Smooth muscle cell (in vitro differentiated cells): ENCODE measurements at regions not wholly inside any gene's neighbourhood (a gene's known extent, or its start where the extent isn't known, plus 50 kb on each side); places are given as distances from the start of the nearest gene placed in this dataset.

Source experiments
- DNase-seq: peaks from one replicate; lab custom pipeline; 2025; ENCODE audit not compliant: unreplicated experiment; lab: John Stamatoyannopoulos, UW
- H2AFZ ChIP-seq: fragments of 200-600 bp; sonication (generic); 2 replicates; pipeline ENCODE4 v1.6.0; 2016; ENCODE audit warnings: antibody characterized with exemption, low read depth, mild to moderate bottlenecking
- H3F3A ChIP-seq: fragments of 200-600 bp; sonication (generic); 2 replicates; pipeline ENCODE4 v1.6.0; 2017; ENCODE audit warnings: antibody characterized with exemption, low read depth
- H3K27ac ChIP-seq: fragments of 200-600 bp; sonication (generic); 2 replicates; pipeline ENCODE4 v1.5.1; 2016; ENCODE audit warnings: low read depth, mild to moderate bottlenecking
- H3K27me3 ChIP-seq: fragments of 200-600 bp; sonication (generic); 2 replicates; pipeline ENCODE4 v1.6.1; 2016; ENCODE audit warnings: low read depth, mild to moderate bottlenecking
- H3K36me3 ChIP-seq: fragments of 200-600 bp; sonication (generic); 2 replicates; pipeline ENCODE4 v1.5.1; 2016; ENCODE audit warnings: low read depth
- H3K4me1 ChIP-seq: fragments of 200-600 bp; sonication (generic); 2 replicates; pipeline ENCODE4 v1.5.1; 2016; ENCODE audit warnings: low read depth
- H3K4me2 ChIP-seq: fragments of 200-600 bp; sonication (generic); 2 replicates; pipeline ENCODE4 v1.6.0; 2016; ENCODE audit warnings: mild to moderate bottlenecking
- H3K4me3 ChIP-seq: fragments of 200-600 bp; sonication (generic); 2 replicates; pipeline ENCODE4 v1.5.1; 2016; ENCODE audit warnings: mild to moderate bottlenecking
- H3K79me2 ChIP-seq: fragments of 200-600 bp; sonication (generic); 2 replicates; pipeline ENCODE4 v1.6.0; 2016; ENCODE audit warnings: low read depth, mild to moderate bottlenecking
- H3K9ac ChIP-seq: fragments of 200-600 bp; sonication (generic); 2 replicates; pipeline ENCODE4 v1.6.0; 2016; ENCODE audit warnings: low read depth
- H3K9me3 ChIP-seq: fragments of 200-600 bp; sonication (generic); replicated peaks from 2 replicates; pipeline ENCODE4 v1.5.1; 2016; ENCODE audit warnings: low read depth
- H4K20me1 ChIP-seq: fragments of 200-600 bp; sonication (generic); 2 replicates; pipeline ENCODE4 v1.6.0; 2016; ENCODE audit warnings: low read depth
- WGBS: methylation state at CpG from one replicate; pipeline ENCODE4 v1.1.7; 2016; ENCODE audit warnings: low lambda C conversion rate; 5-methylcytosine and 5-hydroxymethylcytosine counted together
- TF ChIP-seq, protein P1 (sequence below): fragments of 200-600 bp; sonication (generic); IDR thresholded peaks from 2 replicates; pipeline ENCODE4 v1.5.1; 2017; ENCODE audit warnings: borderline replicate concordance, mild to moderate bottlenecking, antibody characterized with exemption; ENCODE audit not compliant: insufficient read depth, poor library complexity, severe bottlenecking

- no peak for DNase-seq
- TF ChIP-seq, protein P1, sequence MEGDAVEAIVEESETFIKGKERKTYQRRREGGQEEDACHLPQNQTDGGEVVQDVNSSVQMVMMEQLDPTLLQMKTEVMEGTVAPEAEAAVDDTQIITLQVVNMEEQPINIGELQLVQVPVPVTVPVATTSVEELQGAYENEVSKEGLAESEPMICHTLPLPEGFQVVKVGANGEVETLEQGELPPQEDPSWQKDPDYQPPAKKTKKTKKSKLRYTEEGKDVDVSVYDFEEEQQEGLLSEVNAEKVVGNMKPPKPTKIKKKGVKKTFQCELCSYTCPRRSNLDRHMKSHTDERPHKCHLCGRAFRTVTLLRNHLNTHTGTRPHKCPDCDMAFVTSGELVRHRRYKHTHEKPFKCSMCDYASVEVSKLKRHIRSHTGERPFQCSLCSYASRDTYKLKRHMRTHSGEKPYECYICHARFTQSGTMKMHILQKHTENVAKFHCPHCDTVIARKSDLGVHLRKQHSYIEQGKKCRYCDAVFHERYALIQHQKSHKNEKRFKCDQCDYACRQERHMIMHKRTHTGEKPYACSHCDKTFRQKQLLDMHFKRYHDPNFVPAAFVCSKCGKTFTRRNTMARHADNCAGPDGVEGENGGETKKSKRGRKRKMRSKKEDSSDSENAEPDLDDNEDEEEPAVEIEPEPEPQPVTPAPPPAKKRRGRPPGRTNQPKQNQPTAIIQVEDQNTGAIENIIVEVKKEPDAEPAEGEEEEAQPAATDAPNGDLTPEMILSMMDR: no peak
- no peaks in the 10 kb centered on the region for H4K20me1 ChIP-seq
- no peaks in the 10 kb centered on the region for H3F3A ChIP-seq
- no peak overlapping the region for H3K27ac ChIP-seq
- no peaks in the 10 kb centered on the region for H3K9me3 ChIP-seq
- H3K36me3 ChIP-seq: no peaks in the 10 kb centered on the region
- no peaks in the 10 kb centered on the region for H3K4me1 ChIP-seq
- no peak overlapping the region for H2AFZ ChIP-seq
- no peak overlapping the region for H3K9ac ChIP-seq
- no peak overlapping the region for H3K4me3 ChIP-seq
- H3K4me2 ChIP-seq: no peak overlapping the region
- no peaks in the 10 kb centered on the region for H3K79me2 ChIP-seq
- WGBS: 98% methylated on average over 2 of the region's 2 CpGs
- H3K27me3 ChIP-seq: no peaks in the 10 kb centered on the region
These were observed 1680.8 kb upstream of the AGA start for GRCh38 chr4:179123084-179123483.

DNA sequence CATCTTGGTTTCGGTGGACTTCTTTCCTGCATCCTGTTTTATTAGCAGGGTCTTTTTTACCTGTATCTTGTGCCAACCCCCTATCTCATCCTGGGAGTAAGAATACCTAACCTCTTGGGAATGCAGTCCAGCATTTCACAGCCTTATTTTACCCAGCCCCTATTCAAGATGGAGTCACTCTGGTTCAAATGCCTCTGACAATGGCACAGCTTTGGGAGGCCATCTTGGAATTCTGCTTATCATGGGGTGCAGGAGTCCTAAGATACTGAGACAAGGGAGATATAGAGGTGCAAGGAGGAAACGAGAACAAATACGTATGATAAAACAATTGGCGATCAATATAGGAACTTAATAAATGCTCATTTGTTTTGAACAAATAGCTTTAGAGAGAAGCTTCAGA lies 1682.2 kb upstream of the AGA start:
- Histone ChIP-seq H3K27ac (no peak overlapping the region), H3K4me1 (no peaks in the 10 kb centered on the region), H2AFZ (no peak overlapping the region), H3K9me3 (no peaks in the 10 kb centered on the region), H3F3A (no peaks in the 10 kb centered on the region), H3K4me3 (no peak overlapping the region), H3K27me3 (no peaks in the 10 kb centered on the region), H4K20me1 (no peaks in the 10 kb centered on the region), H3K9ac (no peak overlapping the region), H3K4me2 (no peak overlapping the region), H3K79me2 (no peaks in the 10 kb centered on the region), H3K36me3 (no peaks in the 10 kb centered on the region)
- DNase-seq: no peak
- 92% methylated on average over 4 of the region's 4 CpGs for WGBS
- TF ChIP-seq, protein P1: no peak

- WGBS: 50% methylated on average over 1 of the region's 1 CpG
These were observed 1682.7 kb upstream of the AGA start for GRCh38 chr4:179124957-179125356.

DNA sequence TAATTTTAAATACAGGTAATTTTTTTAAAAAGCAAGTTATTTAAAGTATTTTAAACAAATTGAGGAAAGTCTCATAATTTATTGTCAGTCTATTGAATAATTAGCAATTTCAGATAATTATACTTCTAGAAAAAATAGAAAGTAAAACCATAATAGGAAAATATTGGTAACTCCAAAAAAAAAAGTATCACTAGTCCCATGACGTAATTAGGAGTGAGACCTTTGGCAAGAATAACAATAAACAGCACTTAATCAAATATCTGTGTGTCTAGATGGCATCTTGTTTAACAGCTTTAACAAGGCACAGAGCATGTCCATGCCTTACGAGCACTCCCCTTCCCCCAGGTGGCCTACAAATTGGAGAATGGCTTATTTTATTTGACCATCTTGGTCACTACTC lies 1683.6 kb upstream of the AGA start:
- Histone ChIP-seq H3K27me3 (no peaks in the 10 kb centered on the region), H3K4me1 (no peaks in the 10 kb centered on the region), H3K9me3 (no peaks in the 10 kb centered on the region), H3F3A (no peaks in the 10 kb centered on the region), H4K20me1 (no peaks in the 10 kb centered on the region), H3K27ac (no peak overlapping the region), H3K4me3 (no peak overlapping the region), H3K36me3 (no peaks in the 10 kb centered on the region), H3K9ac (no peak overlapping the region), H2AFZ (no peak overlapping the region), H3K79me2 (no peaks in the 10 kb centered on the region), H3K4me2 (no peak overlapping the region)
- TF ChIP-seq, protein P1: no peak
- DNase-seq: no peak
- 82% methylated on average over 2 of the region's 2 CpGs for WGBS

More at GRCh38 chr4:179124957-179125356, 1682.7 kb upstream of the AGA start:
- H4K20me1 ChIP-seq: no peaks in the 10 kb centered on the region
- DNase-seq: no peak
- H3F3A ChIP-seq: no peaks in the 10 kb centered on the region
- H3K36me3 ChIP-seq: no peaks in the 10 kb centered on the region
- no peak overlapping the region for H3K27ac ChIP-seq
- H3K27me3 ChIP-seq: no peaks in the 10 kb centered on the region
- no peak overlapping the region for H3K9ac ChIP-seq
- no peaks in the 10 kb centered on the region for H3K9me3 ChIP-seq
- no peak overlapping the region for H3K4me2 ChIP-seq
- H3K4me3 ChIP-seq: no peak overlapping the region
- no peaks in the 10 kb centered on the region for H3K79me2 ChIP-seq
- H3K4me1 ChIP-seq: no peaks in the 10 kb centered on the region
- no peak overlapping the region for H2AFZ ChIP-seq
- TF ChIP-seq, protein P1: no peak
